Transverse colon (tissue), 4 donors: ENCODE measurements at regions not wholly inside any gene's neighbourhood (a gene's known extent, or its start where the extent isn't known, plus 50 kb on each side); places are given as distances from the start of the nearest gene placed in this dataset.

Source experiments
- DNase-seq: peaks from one replicate; pipeline ENCODE4 v3.0.0-alpha.2; 2019
- H3K27ac ChIP-seq, 4 donors: fragments of 200-600 bp; sonication (generic); 2 replicates each; pipeline ENCODE4 v1.5.1; 2016 to 2018; ENCODE audit warnings: inconsistent platforms in 4 of 4
- H3K27me3 ChIP-seq: fragments of 200-600 bp; sonication (generic); 2 replicates; pipeline ENCODE4 v1.5.1; 2017; ENCODE audit warnings: inconsistent platforms
- H3K36me3 ChIP-seq, 4 donors: fragments of 200-600 bp; sonication (generic); 2 replicates each; pipeline ENCODE4 v1.5.1; 2017 to 2019; ENCODE audit warnings: inconsistent platforms in 4 of 4
- H3K4me1 ChIP-seq, 4 donors: fragments of 200-600 bp; sonication (generic); 2 replicates each; pipeline ENCODE4 v1.5.1; 2017 to 2020; ENCODE audit warnings: inconsistent platforms in 4 of 4
- H3K4me3 ChIP-seq, 4 donors: fragments of 200-600 bp; sonication (generic); 1 replicate in 1 of 4; 2 replicates in 3 of 4; pipeline versions ENCODE4 v1.5.1 to v1.6.1; 2017 to 2019; ENCODE audit warnings: inconsistent platforms in 4 of 4
- H3K9me3 ChIP-seq, 2 donors: fragments of 200-600 bp; sonication (generic); 2 replicates each; pipeline ENCODE4 v1.5.1; 2017 to 2019; ENCODE audit warnings: inconsistent platforms in 2 of 2
- EP300 ChIP-seq: sonication (generic); formaldehyde crosslinking; IDR thresholded peaks from one replicate; pipeline ENCODE4 v1.6.1; 2017; ENCODE audit warnings: antibody characterized with exemption, low read depth
- POLR2A ChIP-seq: fragments of 450-650 bp; IDR thresholded peaks from one replicate; pipeline ENCODE4 v1.6.1; 2016; ENCODE audit warnings: antibody characterized with exemption, mild to moderate bottlenecking, moderate library complexity
- POLR2AphosphoS5 ChIP-seq, 3 donors: sonication (generic); formaldehyde crosslinking; IDR thresholded peaks; one replicate each; pipeline ENCODE4 v1.6.1; 2016; ENCODE audit warnings: antibody characterized with exemption in 3 of 3
- WGBS, 2 donors: methylation state at CpG; one replicate each; pipeline ENCODE4 v1.1.5; 2018; ENCODE audit warnings: low coverage in 1 of 2; 5-methylcytosine and 5-hydroxymethylcytosine counted together
- in situ Hi-C, 4 donors: fragments of 200-750 bp; cut with MboI; loops; one replicate each; pipeline versions ENCODE4 v1.15.0 to v1.15.1; 2017; ENCODE audit warnings: low sequenced_read_pairs in 3 of 4, low pct_ligation_motif_present in 1 of 4, low pct_unique_long_range_greater_than_20kb in 1 of 4
- intact Hi-C: fragments of 100-400 bp; cut with DNase I; formaldehyde crosslinking; loops from one replicate; pipeline ENCODE4 v1.15.1; 2023; ENCODE audit warnings: low total_unique reads
- TF ChIP-seq, protein P1 (sequence below), 5 experiments: fragments of 200-600 bp in 3 of 5; fragments of 450-650 bp in 2 of 5; sonication (generic) in 3 of 5; IDR thresholded peaks; 1 replicate in 2 of 5; 2 replicates in 3 of 5; pipeline ENCODE4 v1.5.1; 2016 to 2017; ENCODE audit warnings: antibody characterized with exemption in 5 of 5, inconsistent platforms in 3 of 5, mild to moderate bottlenecking in 2 of 5, moderate library complexity in 1 of 5

DNA sequence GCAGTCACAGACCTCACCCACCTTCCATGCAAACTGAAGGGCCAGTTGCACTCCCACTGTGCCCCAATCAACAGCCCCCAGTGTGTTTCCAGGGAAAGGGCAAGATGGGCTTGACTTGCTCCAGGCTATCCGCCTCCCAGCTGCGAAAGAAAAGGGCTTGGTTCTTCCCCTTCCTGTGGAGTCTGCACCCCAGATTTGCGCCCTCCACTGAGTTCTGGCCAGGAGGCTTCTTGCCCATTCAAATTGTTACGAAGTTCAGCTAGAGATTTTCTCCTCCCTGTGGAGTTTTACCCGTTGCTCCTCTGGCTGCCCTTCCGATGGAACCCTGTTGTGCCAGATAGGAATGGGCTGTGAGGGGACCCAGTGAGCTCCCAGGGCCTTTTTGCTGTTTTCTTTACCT is 1096.9 kb upstream of the ALCAM start:
- intact Hi-C loops (no loop called here), in situ Hi-C loops (loop anchor here in 1 of 4 donors (25.0 kb wide), 1 partner anchor 1243 kb away; no protein-coding TSS in a partner anchor)
- DNase-seq, result no peak
- Histone ChIP-seq H3K27me3 (no peaks in the 10 kb centered on the region), H3K9me3 (no peaks in the 10 kb centered on the region), H3K4me1 (no peaks in the 10 kb centered on the region), H3K36me3 (no peaks in the 10 kb centered on the region), H3K27ac (no peak overlapping the region), H3K4me3 (no peak overlapping the region)
- TF ChIP-seq, protein P1, sequence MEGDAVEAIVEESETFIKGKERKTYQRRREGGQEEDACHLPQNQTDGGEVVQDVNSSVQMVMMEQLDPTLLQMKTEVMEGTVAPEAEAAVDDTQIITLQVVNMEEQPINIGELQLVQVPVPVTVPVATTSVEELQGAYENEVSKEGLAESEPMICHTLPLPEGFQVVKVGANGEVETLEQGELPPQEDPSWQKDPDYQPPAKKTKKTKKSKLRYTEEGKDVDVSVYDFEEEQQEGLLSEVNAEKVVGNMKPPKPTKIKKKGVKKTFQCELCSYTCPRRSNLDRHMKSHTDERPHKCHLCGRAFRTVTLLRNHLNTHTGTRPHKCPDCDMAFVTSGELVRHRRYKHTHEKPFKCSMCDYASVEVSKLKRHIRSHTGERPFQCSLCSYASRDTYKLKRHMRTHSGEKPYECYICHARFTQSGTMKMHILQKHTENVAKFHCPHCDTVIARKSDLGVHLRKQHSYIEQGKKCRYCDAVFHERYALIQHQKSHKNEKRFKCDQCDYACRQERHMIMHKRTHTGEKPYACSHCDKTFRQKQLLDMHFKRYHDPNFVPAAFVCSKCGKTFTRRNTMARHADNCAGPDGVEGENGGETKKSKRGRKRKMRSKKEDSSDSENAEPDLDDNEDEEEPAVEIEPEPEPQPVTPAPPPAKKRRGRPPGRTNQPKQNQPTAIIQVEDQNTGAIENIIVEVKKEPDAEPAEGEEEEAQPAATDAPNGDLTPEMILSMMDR (IDR thresholded peaks at IDR 0.05), result no peak
- TF ChIP-seq POLR2AphosphoS5 (IDR thresholded peaks at IDR 0.05), result no peak
- WGBS, 2 donors, result 77 to 91% methylated on average over 4 to 6 of the region's 6 CpGs

GRCh38 chr3:104273046-104273649 is 1093.6 kb upstream of the ALCAM start:
- no peak for DNase-seq
- TF ChIP-seq EP300 (no peak), POLR2A (no peak)
- TF ChIP-seq, protein P1 (IDR thresholded peaks at IDR 0.05), result peak; percentile 37 to 52 (median 45)
- 58 to 66% methylated on average over 3 to 4 of the region's 4 CpGs for WGBS, 2 donors
- no peaks in the 10 kb centered on the region for H3K4me1 ChIP-seq
- H3K27me3 ChIP-seq, result no peaks in the 10 kb centered on the region
- no peak overlapping the region for H3K4me3 ChIP-seq
- intact Hi-C loops (no loop called here), in situ Hi-C loops (loop anchor here in 1 of 4 donors (25.0 kb wide), 1 partner anchor 1239 kb away; no protein-coding TSS in a partner anchor)
- H3K27ac ChIP-seq, result no peak overlapping the region
- H3K9me3 ChIP-seq, result no peaks in the 10 kb centered on the region
- H3K36me3 ChIP-seq, result no peaks in the 10 kb centered on the region

GRCh38 chr3:104275199-104275598 is 1091.5 kb upstream of the ALCAM start:
- Histone ChIP-seq H3K27me3 (no peaks in the 10 kb centered on the region), H3K9me3 (peaks cover 0 to 6% of the 10 kb centered on the region in 2 donors), H3K27ac (no peak overlapping the region), H3K4me3 (no peak overlapping the region), H3K36me3 (no peaks in the 10 kb centered on the region), H3K4me1 (no peaks in the 10 kb centered on the region)
- intact Hi-C loops, result no loop called here
- TF ChIP-seq, protein P1 (IDR thresholded peaks at IDR 0.05), result no peak
- TF ChIP-seq POLR2A, result no peak
- TF ChIP-seq EP300, result no peak
- TF ChIP-seq POLR2AphosphoS5 (IDR thresholded peaks at IDR 0.05), result no peak
- in situ Hi-C loops, result no loop called here
- no peak for DNase-seq

GRCh38 chr3:104279617-104280016 is 1087.1 kb upstream of the ALCAM start:
- Histone ChIP-seq H3K4me1 (no peaks in the 10 kb centered on the region), H3K4me3 (no peak overlapping the region), H3K9me3 (peaks cover 10 to 27% of the 10 kb centered on the region in 2 donors), H3K27me3 (no peaks in the 10 kb centered on the region), H3K27ac (no peak overlapping the region), H3K36me3 (no peaks in the 10 kb centered on the region)
- DNase-seq, result no peak
- TF ChIP-seq POLR2A, result no peak
- TF ChIP-seq EP300, result no peak
- TF ChIP-seq, protein P1 (IDR thresholded peaks at IDR 0.05), result no peak
- TF ChIP-seq POLR2AphosphoS5 (IDR thresholded peaks at IDR 0.05), result no peak
- intact Hi-C loops, result no loop called here
- WGBS, 2 donors, result 41 to 75% methylated on average over 1 of the region's 1 CpG
- in situ Hi-C loops, result no loop called here
